HL-60 (cell line): ENCODE measurements at regions not wholly inside any gene's neighbourhood (a gene's known extent, or its start where the extent isn't known, plus 50 kb on each side); places are given as distances from the start of the nearest gene placed in this dataset.

Experiments used
- DNase-seq, 2 experiments: peaks; one replicate each; pipeline ENCODE4 v3.0.0-alpha.2; 2010 to 2020; ENCODE audit warnings: low read depth in 1 of 2, low spot score in 1 of 2
- H3K27ac ChIP-seq: fragments of 250-450 bp; sonication (Bioruptor Pico); replicated peaks from 2 replicates; pipeline ENCODE4 v1.5.1; 2020; ENCODE audit warnings: mild to moderate bottlenecking, moderate library complexity
- H3K27me3 ChIP-seq: fragments of 250-450 bp; sonication (Bioruptor Pico); 2 replicates; pipeline ENCODE4 v1.5.1; 2021; ENCODE audit warnings: mild to moderate bottlenecking, moderate library complexity; ENCODE audit not compliant: insufficient read depth, poor library complexity, severe bottlenecking
- H3K4me3 ChIP-seq: replicated peaks from 2 replicates; pipeline ENCODE4 v1.5.1; 2011; ENCODE audit warnings: mild to moderate bottlenecking, control low read depth, low read length; ENCODE audit not compliant: insufficient read depth
- GABPA ChIP-seq: IDR thresholded peaks from 2 replicates; pipeline ENCODE4 v1.6.1; 2012; ENCODE audit warnings: low read depth
- POLR2AphosphoS5 ChIP-seq: IDR thresholded peaks from 2 replicates; pipeline ENCODE4 v1.6.1; 2012; ENCODE audit warnings: low read depth
- SPI1 ChIP-seq: IDR thresholded peaks from 2 replicates; pipeline ENCODE4 v1.6.1; 2012; ENCODE audit warnings: low read depth, mild to moderate bottlenecking, borderline replicate concordance
- TF ChIP-seq, protein P1 (sequence below): IDR thresholded peaks from 2 replicates; pipeline ENCODE4 v1.6.1; 2012; ENCODE audit warnings: low read depth; ENCODE audit not compliant: insufficient replicate concordance
- TF ChIP-seq, protein P2 (sequence below): IDR thresholded peaks from one replicate; pipeline ENCODE4 v1.5.1; 2011; ENCODE audit warnings: low read length, control low read depth, inconsistent platforms; ENCODE audit not compliant: insufficient read depth

DNA sequence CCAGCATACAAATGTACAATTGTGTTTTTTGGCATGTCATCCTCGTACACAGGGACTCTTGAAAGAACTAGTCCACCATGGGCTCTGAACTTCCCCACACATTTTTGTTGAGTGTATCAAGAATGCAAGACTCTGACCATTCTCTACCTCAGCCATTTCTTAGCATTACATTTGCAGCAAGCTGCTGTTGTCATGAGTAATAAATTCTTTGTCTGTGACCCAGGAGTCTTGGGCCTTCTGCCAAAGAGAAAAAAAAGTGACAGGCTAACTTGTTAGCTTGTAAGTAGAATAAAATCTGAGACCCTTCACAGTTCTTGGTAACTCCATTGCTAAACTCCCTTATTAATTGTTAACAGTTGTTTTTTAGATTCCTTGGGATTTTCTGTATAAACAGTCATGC is 542.3 kb upstream of the MBL2 start:
- no peak for DNase-seq
- TF ChIP-seq GABPA, result no peak
- TF ChIP-seq, protein P1, sequence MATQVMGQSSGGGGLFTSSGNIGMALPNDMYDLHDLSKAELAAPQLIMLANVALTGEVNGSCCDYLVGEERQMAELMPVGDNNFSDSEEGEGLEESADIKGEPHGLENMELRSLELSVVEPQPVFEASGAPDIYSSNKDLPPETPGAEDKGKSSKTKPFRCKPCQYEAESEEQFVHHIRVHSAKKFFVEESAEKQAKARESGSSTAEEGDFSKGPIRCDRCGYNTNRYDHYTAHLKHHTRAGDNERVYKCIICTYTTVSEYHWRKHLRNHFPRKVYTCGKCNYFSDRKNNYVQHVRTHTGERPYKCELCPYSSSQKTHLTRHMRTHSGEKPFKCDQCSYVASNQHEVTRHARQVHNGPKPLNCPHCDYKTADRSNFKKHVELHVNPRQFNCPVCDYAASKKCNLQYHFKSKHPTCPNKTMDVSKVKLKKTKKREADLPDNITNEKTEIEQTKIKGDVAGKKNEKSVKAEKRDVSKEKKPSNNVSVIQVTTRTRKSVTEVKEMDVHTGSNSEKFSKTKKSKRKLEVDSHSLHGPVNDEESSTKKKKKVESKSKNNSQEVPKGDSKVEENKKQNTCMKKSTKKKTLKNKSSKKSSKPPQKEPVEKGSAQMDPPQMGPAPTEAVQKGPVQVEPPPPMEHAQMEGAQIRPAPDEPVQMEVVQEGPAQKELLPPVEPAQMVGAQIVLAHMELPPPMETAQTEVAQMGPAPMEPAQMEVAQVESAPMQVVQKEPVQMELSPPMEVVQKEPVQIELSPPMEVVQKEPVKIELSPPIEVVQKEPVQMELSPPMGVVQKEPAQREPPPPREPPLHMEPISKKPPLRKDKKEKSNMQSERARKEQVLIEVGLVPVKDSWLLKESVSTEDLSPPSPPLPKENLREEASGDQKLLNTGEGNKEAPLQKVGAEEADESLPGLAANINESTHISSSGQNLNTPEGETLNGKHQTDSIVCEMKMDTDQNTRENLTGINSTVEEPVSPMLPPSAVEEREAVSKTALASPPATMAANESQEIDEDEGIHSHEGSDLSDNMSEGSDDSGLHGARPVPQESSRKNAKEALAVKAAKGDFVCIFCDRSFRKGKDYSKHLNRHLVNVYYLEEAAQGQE, result no peak
- TF ChIP-seq POLR2AphosphoS5, result no peak
- TF ChIP-seq, protein P2, sequence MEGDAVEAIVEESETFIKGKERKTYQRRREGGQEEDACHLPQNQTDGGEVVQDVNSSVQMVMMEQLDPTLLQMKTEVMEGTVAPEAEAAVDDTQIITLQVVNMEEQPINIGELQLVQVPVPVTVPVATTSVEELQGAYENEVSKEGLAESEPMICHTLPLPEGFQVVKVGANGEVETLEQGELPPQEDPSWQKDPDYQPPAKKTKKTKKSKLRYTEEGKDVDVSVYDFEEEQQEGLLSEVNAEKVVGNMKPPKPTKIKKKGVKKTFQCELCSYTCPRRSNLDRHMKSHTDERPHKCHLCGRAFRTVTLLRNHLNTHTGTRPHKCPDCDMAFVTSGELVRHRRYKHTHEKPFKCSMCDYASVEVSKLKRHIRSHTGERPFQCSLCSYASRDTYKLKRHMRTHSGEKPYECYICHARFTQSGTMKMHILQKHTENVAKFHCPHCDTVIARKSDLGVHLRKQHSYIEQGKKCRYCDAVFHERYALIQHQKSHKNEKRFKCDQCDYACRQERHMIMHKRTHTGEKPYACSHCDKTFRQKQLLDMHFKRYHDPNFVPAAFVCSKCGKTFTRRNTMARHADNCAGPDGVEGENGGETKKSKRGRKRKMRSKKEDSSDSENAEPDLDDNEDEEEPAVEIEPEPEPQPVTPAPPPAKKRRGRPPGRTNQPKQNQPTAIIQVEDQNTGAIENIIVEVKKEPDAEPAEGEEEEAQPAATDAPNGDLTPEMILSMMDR, result no peak
- TF ChIP-seq SPI1, result no peak
- H3K27ac ChIP-seq, result no peak overlapping the region
- H3K4me3 ChIP-seq, result no peak overlapping the region
- no peaks in the 10 kb centered on the region for H3K27me3 ChIP-seq

DNA sequence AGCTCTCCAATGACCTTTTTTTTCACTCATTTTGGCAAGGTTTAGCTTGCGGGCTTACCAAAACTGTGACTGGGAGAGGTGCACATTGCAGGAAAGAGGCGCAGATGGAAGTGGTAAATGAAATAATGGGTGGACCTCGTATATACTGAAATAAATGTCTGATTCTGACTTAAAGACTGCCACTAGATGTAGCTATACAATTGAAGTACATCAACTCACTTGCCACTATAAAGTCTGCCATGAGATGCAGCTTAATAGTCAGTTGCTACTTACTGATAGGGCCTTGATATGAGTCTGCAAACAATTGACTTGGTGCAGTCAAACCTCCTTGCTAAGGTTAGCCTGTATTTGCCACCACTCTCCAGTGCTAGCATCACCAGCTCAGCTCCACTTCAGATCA is 525.9 kb upstream of the MBL2 start:
- TF ChIP-seq, protein P1, result no peak
- TF ChIP-seq SPI1 (no peak), POLR2AphosphoS5 (no peak), GABPA (no peak)
- TF ChIP-seq, protein P2, result no peak
- Histone ChIP-seq H3K4me3 (no peak overlapping the region), H3K27me3 (no peaks in the 10 kb centered on the region), H3K27ac (no peak overlapping the region)
- DNase-seq, result no peak

DNA sequence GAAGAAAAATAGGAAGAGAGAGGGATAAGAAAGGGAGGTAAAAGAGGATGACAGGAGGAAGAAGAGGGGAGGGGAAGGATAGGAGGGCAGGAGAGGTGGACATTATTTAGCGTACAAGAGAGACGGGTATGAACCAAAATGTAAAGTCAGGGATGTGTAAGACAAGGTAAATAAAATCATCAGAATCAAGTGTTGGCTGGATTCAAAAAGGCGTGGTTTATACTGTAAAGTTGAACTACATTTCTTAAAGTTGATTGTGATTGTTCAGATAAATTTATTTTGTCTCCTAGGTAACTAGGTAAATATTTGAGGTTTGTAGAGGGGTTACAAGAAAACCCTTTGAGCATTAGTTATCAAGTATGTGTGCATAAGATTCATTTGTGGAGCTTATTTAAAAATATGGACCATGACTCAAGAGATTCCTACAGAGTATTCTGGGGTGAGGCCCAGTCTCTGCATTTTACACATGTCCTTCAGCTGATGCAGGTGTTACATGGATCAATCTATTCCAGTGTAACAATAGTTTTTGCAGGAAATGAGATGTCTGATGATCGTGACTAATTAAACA is 512.1 kb upstream of the MBL2 start:
- Histone ChIP-seq H3K27me3 (no peaks in the 10 kb centered on the region), H3K27ac (no peak overlapping the region), H3K4me3 (no peak overlapping the region)
- DNase-seq, result no peak
- TF ChIP-seq GABPA (no peak), POLR2AphosphoS5 (no peak), SPI1 (no peak)
- TF ChIP-seq, protein P2, result no peak
- TF ChIP-seq, protein P1, result no peak
